ENCODE measurements at regions not wholly inside any gene's neighbourhood (a gene's known extent, or its start where the extent isn't known, plus 50 kb on each side); places are given as distances from the start of the nearest gene placed in this dataset.

- no peak for TF ChIP-seq CTCF (IDR thresholded peaks at IDR 0.05)
- no peak for TF ChIP-seq POLR2A (IDR thresholded peaks at IDR 0.05)
Measured at GRCh38 chr11:81342966-81343365, 1390.7 kb downstream of the FAM181B start.

Measured in heart left ventricle (tissue), 13 donors.